H9 (cell line): ENCODE measurements at regions not wholly inside any gene's neighbourhood (a gene's known extent, or its start where the extent isn't known, plus 50 kb on each side); places are given as distances from the start of the nearest gene placed in this dataset.

ENCODE experiments used
- DNase-seq: peaks from one replicate; pipeline ENCODE4 v3.0.0-alpha.2; 2017
- H2AFZ ChIP-seq: one replicate; pipeline ENCODE4 v1.6.1; 2013; ENCODE audit warnings: mild to moderate bottlenecking, low read length, control low read depth, moderate library complexity
- H2AK5ac ChIP-seq: 2 replicates; pipeline ENCODE4 v1.6.1; 2013; ENCODE audit warnings: low read length, control low read depth, mixed read lengths; ENCODE audit not compliant: insufficient read length
- H2BK120ac ChIP-seq: one replicate; pipeline ENCODE4 v1.6.1; 2013; ENCODE audit warnings: low read depth, mild to moderate bottlenecking, low read length, control low read depth, inconsistent platforms; ENCODE audit not compliant: poor library complexity, severe bottlenecking
- H2BK12ac ChIP-seq: 2 replicates; pipeline ENCODE4 v1.6.1; 2013; ENCODE audit warnings: low read length, control low read depth, mixed read lengths, low read depth; ENCODE audit not compliant: insufficient read length
- H2BK15ac ChIP-seq: 2 replicates; pipeline ENCODE4 v1.6.1; 2013; ENCODE audit warnings: low read depth, low read length, control low read depth
- H2BK20ac ChIP-seq: one replicate; pipeline ENCODE4 v1.6.1; 2013; ENCODE audit warnings: low read depth, mild to moderate bottlenecking, low read length, control low read depth, inconsistent platforms; ENCODE audit not compliant: poor library complexity, severe bottlenecking
- H2BK5ac ChIP-seq: 2 replicates; pipeline ENCODE4 v1.6.1; 2013; ENCODE audit warnings: low read length, control low read depth, mixed read lengths; ENCODE audit not compliant: insufficient read length
- H3K14ac ChIP-seq: 2 replicates; pipeline ENCODE4 v1.6.1; 2013; ENCODE audit warnings: low read length, control low read depth; ENCODE audit not compliant: insufficient read depth
- H3K18ac ChIP-seq: 2 replicates; pipeline ENCODE4 v1.6.1; 2013; ENCODE audit warnings: low read depth, mild to moderate bottlenecking, mixed read lengths, low read length, control low read depth; ENCODE audit not compliant: insufficient read length
- H3K23ac ChIP-seq: 2 replicates; pipeline ENCODE4 v1.6.1; 2013; ENCODE audit warnings: low read length, control low read depth, mixed read lengths, low read depth; ENCODE audit not compliant: insufficient read length
- H3K23me2 ChIP-seq: 2 replicates; pipeline ENCODE4 v1.6.1; 2013; ENCODE audit warnings: low read depth, mild to moderate bottlenecking, mixed read lengths, low read length, control low read depth; ENCODE audit not compliant: insufficient read length, poor library complexity, severe bottlenecking
- H3K27ac ChIP-seq: 2 replicates; pipeline ENCODE4 v1.5.1; 2013; ENCODE audit warnings: low read length, control low read depth, mixed read lengths, low read depth; ENCODE audit not compliant: insufficient read length
- H3K27me3 ChIP-seq: 2 replicates; pipeline ENCODE4 v1.6.1; 2013; ENCODE audit warnings: low read length, control low read depth, inconsistent platforms; ENCODE audit not compliant: insufficient read depth
- H3K4ac ChIP-seq: 2 replicates; pipeline ENCODE4 v1.6.1; 2013; ENCODE audit warnings: low read depth, mild to moderate bottlenecking, control low read depth, inconsistent platforms, low read length, moderate library complexity
- H3K4me1 ChIP-seq: 2 replicates; pipeline ENCODE4 v1.6.1; 2013; ENCODE audit warnings: low read length, control low read depth, inconsistent platforms; ENCODE audit not compliant: insufficient read depth
- H3K4me2 ChIP-seq: 2 replicates; pipeline ENCODE4 v1.6.1; 2013; ENCODE audit warnings: low read length, control low read depth, mixed read lengths; ENCODE audit not compliant: insufficient read length, insufficient read depth
- H3K56ac ChIP-seq: 2 replicates; pipeline ENCODE4 v1.6.1; 2013; ENCODE audit warnings: low read depth, mild to moderate bottlenecking, mixed read lengths, low read length, control low read depth; ENCODE audit not compliant: insufficient read length
- H3K79me1 ChIP-seq: 2 replicates; pipeline ENCODE4 v1.6.1; 2013; ENCODE audit warnings: low read depth, mild to moderate bottlenecking, moderate library complexity, low read length, control low read depth, inconsistent platforms; ENCODE audit not compliant: insufficient read depth, poor library complexity, severe bottlenecking
- H3K79me2 ChIP-seq: 2 replicates; pipeline ENCODE4 v1.6.1; 2013; ENCODE audit warnings: low read length, control low read depth, inconsistent platforms; ENCODE audit not compliant: insufficient read depth
- H3K9ac ChIP-seq: 2 replicates; pipeline ENCODE4 v1.6.1; 2013; ENCODE audit warnings: low read length, control low read depth, mixed read lengths; ENCODE audit not compliant: insufficient read length; ENCODE audit errors: extremely low read depth
- H3K9me3 ChIP-seq: one replicate; pipeline ENCODE4 v1.6.1; 2013; ENCODE audit warnings: low read depth, low read length, inconsistent platforms; ENCODE audit not compliant: control insufficient read depth
- H3T11ph ChIP-seq: one replicate; pipeline ENCODE4 v1.6.1; 2013; ENCODE audit warnings: mild to moderate bottlenecking, low read length, control low read depth, inconsistent platforms
- H4K20me1 ChIP-seq: one replicate; pipeline ENCODE4 v1.6.1; 2013; ENCODE audit not compliant: control insufficient read depth, insufficient read length, insufficient read depth
- H4K5ac ChIP-seq: 2 replicates; pipeline ENCODE4 v1.6.1; 2013; ENCODE audit warnings: low read depth, mild to moderate bottlenecking, mixed read lengths, low read length, control low read depth; ENCODE audit not compliant: insufficient read length
- H4K8ac ChIP-seq: replicated peaks from 2 replicates; pipeline ENCODE4 v1.6.1; 2013; ENCODE audit warnings: low read length, control low read depth, mixed read lengths, low read depth; ENCODE audit not compliant: insufficient read length
- H4K91ac ChIP-seq: 2 replicates; pipeline ENCODE4 v1.6.1; 2013; ENCODE audit warnings: low read depth, mild to moderate bottlenecking, moderate library complexity, mixed read lengths, low read length, control low read depth; ENCODE audit not compliant: insufficient read length
- H3K27ac Mint-ChIP-seq, 3 experiments: 2 replicates in 2 of 3; 3 replicates in 1 of 3; pipeline ENCODE4 v1.8.0; 2020 to 2021; ENCODE audit warnings: mixed read lengths in 3 of 3, mild to moderate bottlenecking in 1 of 3, moderate library complexity in 1 of 3
- H3K27me3 Mint-ChIP-seq: 2 replicates; pipeline ENCODE4 v1.8.0; 2021; ENCODE audit warnings: low read depth, mild to moderate bottlenecking, moderate library complexity, mixed read lengths
- H3K36me3 Mint-ChIP-seq, 3 experiments: 2 replicates in 2 of 3; 3 replicates in 1 of 3; pipeline ENCODE4 v1.8.0; 2020 to 2021; ENCODE audit warnings: low read depth in 3 of 3, mixed read lengths in 3 of 3; ENCODE audit not compliant: insufficient read depth in 1 of 3
- H3K4me1 Mint-ChIP-seq, 2 experiments: 2 replicates each; pipeline ENCODE4 v1.8.0; 2020; ENCODE audit warnings: mixed read lengths in 2 of 2
- H3K4me3 Mint-ChIP-seq, 2 experiments: 2 replicates in 1 of 2; 3 replicates in 1 of 2; pipeline ENCODE4 v1.8.0; 2020 to 2021; ENCODE audit warnings: mild to moderate bottlenecking in 2 of 2, mixed read lengths in 2 of 2, moderate library complexity in 1 of 2
- H3K9me3 Mint-ChIP-seq, 2 experiments: 2 replicates in 1 of 2; 3 replicates in 1 of 2; pipeline ENCODE4 v1.8.0; 2020; ENCODE audit warnings: mild to moderate bottlenecking in 2 of 2, mixed read lengths in 2 of 2, moderate library complexity in 1 of 2
- WGBS: extraction: QIAGEN DNeasy Blood & Tissue Kit; methylation state at CpG from one replicate; pipeline ENCODE4 v1.1.7; 2013; ENCODE audit warnings: missing lambda C conversion rate, low lambda C conversion rate, mixed read lengths; ENCODE audit not compliant: insufficient read length; ENCODE audit errors: extremely low coverage; 5-methylcytosine and 5-hydroxymethylcytosine counted together
- TF ChIP-seq, protein P1 (sequence below): fragments of 200-600 bp; sonication (generic); conservative IDR thresholded peaks from 3 replicates; pipeline ENCODE4 v1.8.0; 2021; ENCODE audit warnings: antibody characterized with exemption, mild to moderate bottlenecking

DNA sequence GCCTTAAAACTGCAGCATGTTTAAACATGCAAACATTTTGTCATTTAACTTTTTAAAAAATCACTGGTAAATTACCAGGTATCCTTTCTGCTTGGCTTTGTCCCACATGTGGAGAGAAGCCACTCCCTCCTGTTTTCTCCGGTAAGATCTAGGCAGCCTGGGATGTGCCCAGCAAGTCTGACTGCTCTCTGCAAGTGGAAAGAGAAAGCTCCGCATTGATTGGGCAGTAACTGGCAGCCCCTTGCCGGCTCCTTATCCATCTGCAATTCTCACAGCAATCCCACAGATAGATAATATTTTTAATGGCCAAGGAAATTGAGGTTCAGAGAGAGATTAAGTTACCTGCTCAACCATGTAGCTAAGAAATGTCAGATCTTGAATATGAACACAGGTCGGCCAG is 136.1 kb downstream of the TMEM200C start:
- H3K18ac ChIP-seq: no peak overlapping the region
- no peaks in the 10 kb centered on the region for H3K9me3 ChIP-seq
- no peak overlapping the region for H3T11ph ChIP-seq
- H3K23me2 ChIP-seq: no peaks in the 10 kb centered on the region
- H2BK120ac ChIP-seq: no peak overlapping the region
- no peaks in the 10 kb centered on the region for H4K20me1 ChIP-seq
- H2BK15ac ChIP-seq: no peak overlapping the region
- H3K79me2 ChIP-seq: no peaks in the 10 kb centered on the region
- Mint-ChIP-seq H3K36me3 (no peaks in the 10 kb centered on the region), H3K27me3 (no peaks in the 10 kb centered on the region), H3K9me3 (no peaks in the 10 kb centered on the region), H3K4me1 (peaks cover 16 to 25% of the 10 kb centered on the region in 2 experiments), H3K4me3 (no peak overlapping the region), H3K27ac (peak overlapping the region in 1 of 3 experiments; percentile 50; a peak in 2 of 7 replicates)
- no peak overlapping the region for H2BK12ac ChIP-seq
- peaks cover 8% of the 10 kb centered on the region; the same call in 1 of the 2 replicates for H3K4me1 ChIP-seq
- DNase-seq: peak; percentile 46
- H4K5ac ChIP-seq: no peak overlapping the region
- no peak overlapping the region for H3K56ac ChIP-seq
- no peak overlapping the region for H3K23ac ChIP-seq
- H3K14ac ChIP-seq: no peak overlapping the region
- H3K27me3 ChIP-seq: no peaks in the 10 kb centered on the region
- no peak overlapping the region for H2AK5ac ChIP-seq
- TF ChIP-seq, protein P1, sequence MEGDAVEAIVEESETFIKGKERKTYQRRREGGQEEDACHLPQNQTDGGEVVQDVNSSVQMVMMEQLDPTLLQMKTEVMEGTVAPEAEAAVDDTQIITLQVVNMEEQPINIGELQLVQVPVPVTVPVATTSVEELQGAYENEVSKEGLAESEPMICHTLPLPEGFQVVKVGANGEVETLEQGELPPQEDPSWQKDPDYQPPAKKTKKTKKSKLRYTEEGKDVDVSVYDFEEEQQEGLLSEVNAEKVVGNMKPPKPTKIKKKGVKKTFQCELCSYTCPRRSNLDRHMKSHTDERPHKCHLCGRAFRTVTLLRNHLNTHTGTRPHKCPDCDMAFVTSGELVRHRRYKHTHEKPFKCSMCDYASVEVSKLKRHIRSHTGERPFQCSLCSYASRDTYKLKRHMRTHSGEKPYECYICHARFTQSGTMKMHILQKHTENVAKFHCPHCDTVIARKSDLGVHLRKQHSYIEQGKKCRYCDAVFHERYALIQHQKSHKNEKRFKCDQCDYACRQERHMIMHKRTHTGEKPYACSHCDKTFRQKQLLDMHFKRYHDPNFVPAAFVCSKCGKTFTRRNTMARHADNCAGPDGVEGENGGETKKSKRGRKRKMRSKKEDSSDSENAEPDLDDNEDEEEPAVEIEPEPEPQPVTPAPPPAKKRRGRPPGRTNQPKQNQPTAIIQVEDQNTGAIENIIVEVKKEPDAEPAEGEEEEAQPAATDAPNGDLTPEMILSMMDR: no peak
- H4K8ac ChIP-seq: no peak overlapping the region
- no peak overlapping the region for H3K4ac ChIP-seq
- no peak overlapping the region for H2AFZ ChIP-seq
- no peak overlapping the region for H4K91ac ChIP-seq
- no peak overlapping the region for H3K9ac ChIP-seq
- no peak overlapping the region for H2BK5ac ChIP-seq
- H3K27ac ChIP-seq: no peak overlapping the region
- H3K4me2 ChIP-seq: no peak overlapping the region
- no CpG with 5 or more reads among the region's 4 CpGs for WGBS
- H3K79me1 ChIP-seq: no peaks in the 10 kb centered on the region
- H2BK20ac ChIP-seq: no peak overlapping the region
